GM18499 (cell line): ENCODE measurements at regions not wholly inside any gene's neighbourhood (a gene's known extent, or its start where the extent isn't known, plus 50 kb on each side); places are given as distances from the start of the nearest gene placed in this dataset.

ENCODE experiments used
- ATAC-seq: cut with Tn5 transposase; IDR thresholded peaks from one replicate; pipeline ENCODE4 v1.9.1; 2021; ENCODE audit warnings: moderate number of reproducible peaks; ENCODE audit not compliant: insufficient read depth, unreplicated experiment

DNA sequence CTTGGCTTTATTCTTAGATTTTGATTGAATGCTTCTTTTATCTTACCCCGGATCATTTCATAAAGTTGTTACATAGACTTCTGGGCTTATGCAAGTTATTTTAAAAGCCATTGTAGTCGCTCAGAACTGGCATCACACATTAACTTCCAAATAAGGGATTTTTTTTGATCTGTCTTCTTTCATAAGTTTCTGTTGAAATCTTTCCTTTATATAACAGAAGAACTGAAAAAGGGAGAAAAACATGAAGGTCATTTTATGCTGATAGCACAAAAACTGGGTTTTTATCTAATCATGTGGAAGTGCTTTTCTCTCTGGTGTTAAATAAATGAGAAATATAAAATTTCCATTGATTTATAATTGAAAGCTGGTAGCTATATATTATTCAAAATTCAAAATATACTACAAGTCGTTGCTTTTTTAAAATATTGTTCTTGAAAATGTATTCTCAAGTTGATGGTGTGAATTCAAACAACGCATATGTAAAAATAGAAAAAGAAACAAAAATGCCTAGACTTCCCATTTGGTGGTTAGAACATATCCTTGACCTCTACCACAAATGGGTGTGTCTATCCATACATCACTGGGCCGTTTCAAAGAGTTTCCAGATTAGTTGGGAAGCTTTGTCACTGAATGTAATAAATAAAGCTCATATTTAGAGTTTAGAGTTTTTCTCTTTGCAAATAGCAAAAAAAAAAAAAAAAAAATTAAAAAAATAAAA lies 258.3 kb upstream of the ZPLD1 start:
- ATAC-seq: no peak

DNA sequence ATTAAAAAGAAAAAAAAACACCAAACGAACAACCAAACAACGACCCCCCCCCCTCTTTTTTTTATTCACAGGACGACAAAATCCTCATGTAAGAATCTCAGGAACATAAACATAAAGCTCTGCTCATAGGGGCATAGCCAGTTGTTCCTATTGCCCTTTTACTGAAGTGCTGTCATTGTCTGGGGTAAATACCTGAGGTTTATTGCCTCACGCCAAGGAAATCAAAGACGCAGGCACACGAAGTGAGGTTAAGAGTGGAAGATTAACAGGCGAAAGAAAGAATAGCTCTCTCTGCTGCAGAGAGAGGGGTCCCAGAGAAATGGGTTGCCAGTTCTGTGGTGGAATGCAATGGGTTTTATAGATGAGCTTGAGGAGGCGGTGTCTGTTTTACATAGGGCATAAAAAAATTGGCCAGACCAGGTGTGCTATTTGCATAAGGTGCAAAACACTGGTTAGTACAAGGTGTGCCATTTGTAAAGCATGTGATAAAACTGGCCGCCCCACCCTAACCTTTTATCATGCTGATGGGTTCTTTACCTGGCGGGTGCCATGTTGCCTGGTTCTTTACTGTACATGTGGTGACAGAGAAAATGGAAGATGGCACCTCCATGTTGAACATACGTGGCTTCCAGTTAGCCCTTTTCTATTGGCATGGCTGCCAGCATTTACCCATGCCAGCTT lies 257.6 kb upstream of the ZPLD1 start:
- ATAC-seq: no peak

DNA sequence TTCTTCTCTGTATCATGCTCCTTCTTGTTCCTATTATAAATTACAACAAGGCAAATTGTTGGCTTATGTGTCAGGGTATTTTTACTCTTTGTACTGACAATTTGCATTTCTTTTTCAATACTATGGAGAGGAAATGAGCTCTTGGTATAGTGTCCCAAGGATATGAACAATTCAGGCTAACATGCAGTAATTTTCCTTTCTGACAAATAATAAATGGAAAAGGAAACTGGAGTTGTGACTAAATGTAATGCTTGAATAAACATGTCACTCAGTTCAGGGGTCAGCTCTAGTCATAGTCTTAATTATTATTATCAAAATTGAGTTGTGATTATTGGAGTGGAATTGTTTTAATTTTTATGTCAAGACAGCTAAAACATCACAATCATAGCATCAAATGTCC lies 256.0 kb upstream of the ZPLD1 start:
- ATAC-seq: no peak

DNA sequence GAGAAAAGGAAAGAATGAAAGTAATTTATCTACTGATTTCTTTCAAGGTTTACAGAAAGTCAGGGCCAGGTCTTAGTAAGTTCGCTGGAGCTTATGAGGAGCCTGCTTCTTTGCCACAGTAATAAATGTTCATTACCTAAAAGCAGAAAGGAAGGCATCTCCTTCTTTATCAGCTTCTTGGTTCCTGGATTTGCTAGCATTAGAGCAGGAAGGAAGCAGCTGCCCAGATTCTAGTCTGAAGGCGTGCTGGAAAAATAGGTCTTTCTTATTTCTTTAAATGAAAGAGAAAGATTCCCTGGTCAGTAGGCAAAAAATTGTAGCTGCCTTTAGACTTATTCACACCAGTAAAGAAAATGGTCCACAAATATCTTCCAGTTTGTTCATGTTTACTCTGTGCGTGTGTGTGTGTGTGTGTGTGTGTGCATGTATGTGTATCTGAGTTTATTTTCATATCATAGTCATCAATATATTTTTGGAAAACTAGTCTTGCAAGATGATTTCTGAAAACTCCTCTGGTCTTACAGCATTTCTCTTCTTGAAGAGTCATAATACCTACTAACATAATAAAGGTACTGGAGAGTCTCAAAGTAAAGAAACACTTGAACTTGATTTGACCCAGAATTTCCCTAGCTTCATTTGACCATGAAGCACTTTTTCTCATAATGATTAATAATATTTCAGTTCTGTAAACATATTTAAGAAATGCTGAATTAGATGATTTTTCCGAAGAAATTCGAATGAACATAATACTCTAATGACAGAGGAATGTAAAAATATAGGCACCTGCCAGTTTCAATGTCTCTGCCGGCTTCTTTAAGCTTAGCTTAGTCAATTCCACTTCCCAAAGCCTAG lies 255.3 kb upstream of the ZPLD1 start:
- peak; percentile 68 for ATAC-seq

DNA sequence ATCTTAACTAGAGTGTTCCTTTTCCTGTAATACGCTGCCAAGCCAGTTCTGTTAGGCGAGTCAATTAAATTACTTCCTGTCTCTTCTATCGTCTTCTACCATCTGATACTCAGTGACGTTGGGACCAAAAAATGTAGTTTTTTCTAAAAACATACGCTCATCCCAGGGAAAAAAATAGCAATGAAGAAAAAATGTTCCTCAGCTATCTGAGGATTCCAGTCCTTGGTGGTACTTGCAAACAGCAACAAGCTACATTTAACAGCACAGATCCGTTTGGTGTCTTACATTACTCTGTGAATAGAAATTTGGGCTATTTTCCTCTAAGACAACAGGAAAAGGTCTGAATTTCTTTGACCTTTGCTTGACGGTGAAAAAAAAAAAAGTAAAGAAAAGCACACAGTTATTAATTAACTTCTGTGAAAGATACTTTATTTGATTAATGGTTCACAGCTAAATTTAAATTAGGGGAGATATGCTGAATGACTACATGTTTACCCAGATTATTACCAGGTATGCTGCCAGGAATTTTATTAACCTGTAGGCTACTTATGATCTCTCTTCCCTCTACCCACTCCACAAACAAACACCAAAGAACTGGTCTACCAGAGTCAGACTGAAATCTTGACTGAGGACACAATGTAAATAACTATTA lies 254.4 kb upstream of the ZPLD1 start:
- no peak for ATAC-seq

DNA sequence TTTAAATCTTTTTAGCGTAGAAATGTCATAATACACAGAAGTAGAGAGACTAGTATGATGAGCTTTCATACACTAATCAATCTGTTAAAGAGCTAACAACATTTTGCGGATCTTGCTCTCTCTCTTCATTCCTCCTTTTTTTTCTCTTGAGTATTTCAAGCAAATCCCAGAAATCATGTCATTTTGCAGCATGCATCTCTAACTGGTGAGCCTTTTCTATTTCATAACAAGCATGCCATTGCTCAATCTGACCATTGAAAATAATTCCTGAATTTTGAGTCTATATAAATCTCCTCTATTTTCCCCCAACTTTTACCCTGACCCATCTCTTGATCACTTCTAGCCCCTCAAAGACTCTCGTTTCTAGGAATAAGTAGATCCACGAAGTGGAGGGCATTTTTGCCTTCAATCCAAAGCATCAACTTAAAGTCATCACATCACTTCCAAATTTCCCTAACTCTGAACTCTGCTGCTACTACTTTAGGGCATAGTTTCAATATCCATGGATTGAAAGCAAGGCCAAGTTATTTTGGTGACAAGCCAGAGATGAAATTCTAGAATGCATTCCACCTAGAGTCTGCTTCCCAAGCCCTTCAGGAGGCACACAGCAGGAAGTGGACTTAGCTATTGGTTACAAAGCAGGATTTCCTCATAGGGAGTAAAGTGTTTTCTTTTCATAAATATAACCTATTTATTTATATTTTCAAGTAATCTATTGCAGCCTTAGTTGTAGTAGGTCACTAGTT lies 253.5 kb upstream of the ZPLD1 start:
- ATAC-seq: no peak

DNA sequence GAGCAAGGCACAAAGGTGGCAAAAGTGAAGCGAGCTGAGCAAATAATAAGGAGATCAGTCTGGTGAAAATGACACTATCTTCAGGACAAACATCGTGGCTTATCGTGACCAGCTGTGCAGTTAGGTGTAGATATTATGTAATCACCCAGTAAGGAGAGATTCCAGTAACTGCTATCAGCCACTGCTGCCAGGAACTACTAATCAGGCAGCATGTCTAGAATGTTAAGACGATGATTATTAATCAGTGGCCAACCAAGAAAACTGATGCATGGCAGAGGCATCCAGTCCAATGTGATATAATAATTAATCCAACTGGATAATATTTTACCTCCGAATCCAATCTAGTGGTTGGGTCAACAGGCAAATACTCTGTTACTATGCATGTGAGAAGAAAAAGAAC lies 252.7 kb upstream of the ZPLD1 start:
- ATAC-seq: no peak

DNA sequence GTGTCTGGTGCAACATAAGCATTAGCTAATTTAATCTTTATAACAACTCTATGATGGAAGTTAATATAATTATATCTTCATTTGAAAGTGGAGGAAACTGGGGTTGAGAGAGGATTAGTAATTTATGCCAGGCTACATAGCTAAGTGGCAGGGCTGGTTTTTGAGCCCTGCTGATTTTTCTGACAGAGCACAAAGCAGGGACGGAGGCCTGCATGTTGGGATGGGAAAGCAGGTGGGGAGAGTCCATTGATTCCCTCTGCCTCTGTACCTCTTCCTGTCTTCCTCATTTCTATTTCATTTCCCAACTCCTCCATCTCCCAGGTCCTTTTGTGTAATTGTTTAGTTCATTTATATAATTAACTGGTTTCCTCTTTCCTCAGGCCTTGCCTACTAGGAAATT lies 251.6 kb upstream of the ZPLD1 start:
- ATAC-seq: no peak

DNA sequence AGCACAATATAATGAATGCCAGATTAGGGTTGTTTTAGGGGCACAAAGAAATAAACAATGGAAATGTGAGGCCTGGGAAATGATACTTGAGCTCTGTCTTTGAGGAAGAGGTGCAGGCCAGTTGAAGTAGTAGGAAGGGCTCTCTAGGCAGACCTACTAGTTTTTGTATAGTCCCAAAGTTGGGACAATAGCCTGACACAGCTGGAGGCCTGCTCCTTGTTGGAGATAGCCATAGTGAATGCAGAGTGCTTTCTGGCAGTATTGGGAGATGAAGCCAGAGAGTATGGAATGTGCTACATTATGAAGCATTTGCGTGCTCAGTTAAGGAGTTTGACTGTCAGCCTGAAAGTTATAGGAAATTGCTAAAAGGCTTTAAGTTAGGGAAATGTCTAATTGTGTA lies 251.2 kb upstream of the ZPLD1 start:
- no peak for ATAC-seq

DNA sequence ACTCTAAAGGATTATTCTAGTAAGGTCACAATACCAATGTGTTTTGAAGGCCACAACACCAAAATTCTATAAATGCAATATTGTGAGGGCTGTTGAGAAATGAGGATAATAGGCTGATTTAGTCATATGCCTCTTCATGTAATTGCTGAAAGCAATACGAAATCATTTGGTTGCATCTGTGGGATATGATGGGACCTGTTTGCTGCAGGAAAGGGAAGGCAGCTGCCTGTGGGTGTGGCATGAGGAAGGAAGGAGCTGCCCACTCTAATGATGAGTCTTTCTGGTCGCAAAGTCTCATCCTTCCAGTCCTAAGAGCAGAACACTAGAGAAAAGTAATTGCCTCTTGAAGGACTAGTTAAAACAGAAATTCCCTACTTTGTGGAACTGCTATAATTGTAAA lies 245.3 kb upstream of the ZPLD1 start:
- ATAC-seq: no peak

DNA sequence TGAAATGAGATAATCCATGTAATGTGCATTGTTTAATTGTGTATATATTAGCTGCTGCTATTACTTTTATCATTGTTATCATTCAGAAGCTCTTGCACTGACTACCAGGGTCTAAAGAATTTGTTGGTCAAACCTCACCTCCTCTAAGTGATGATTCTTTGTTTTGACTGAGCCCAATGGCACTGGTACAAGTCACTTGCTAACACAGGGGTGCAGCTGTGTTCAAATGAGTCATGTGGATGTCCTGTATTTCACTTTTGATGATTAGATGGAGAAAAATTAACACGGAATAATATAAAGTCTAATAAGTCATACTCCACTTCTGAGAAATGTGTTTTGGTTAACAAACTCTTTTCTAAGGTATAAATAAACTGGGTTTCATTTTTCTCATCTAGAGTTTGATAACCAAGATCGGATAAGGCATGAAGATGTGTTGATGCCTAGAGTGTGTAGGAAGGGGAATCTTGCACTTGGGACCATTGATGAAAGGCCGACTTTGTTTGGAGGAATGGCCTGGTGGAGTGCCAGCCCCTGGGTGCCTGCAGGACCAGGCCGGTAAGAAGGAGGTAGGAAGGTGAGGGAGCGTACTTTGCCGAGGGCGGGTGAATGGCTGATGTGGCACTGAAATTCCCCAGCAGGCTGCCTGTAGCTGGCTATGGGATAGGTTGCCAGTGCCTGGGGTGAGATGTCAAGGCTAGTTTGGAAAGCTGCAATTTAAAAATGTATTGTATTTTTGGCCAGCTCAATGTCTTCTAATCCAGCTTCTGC lies 244.7 kb upstream of the ZPLD1 start:
- no peak for ATAC-seq

DNA sequence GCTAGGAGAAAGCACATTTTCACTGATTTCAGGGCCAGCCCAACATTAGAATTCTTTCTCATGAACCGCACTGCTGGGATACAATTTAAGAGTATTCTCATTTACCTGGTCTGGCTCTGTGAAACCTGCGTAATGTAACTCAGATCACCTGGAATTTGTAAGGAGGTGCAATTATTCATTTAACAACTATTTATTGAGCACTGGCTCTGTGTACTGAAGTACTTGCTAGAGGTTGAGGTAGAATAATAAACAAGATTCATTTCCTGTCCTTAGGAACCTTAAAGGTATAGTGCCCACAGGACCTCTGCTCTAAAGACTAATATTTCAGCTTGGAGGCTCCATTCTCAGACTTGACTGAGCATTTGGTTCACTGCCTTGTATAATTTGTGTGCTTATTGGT lies 242.2 kb upstream of the ZPLD1 start:
- no peak for ATAC-seq

DNA sequence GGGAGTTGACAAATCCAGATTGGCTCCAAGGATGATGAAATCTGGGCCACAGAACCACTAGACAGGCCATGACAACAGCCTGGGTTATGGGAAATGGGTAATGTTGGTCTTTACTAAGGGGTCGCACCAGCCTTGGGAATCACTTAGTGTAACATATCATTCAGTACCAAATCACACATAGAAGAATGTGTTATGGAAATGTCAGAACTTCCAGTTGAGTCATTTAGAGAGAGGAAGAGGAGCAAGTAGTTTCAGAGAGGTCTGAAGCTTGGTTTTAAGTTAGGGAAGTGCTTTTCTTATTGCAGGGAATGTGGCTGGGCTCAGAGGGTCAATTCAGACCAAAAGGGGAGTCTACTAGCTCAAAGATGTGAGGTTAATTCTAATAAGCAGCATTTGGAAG lies 241.6 kb upstream of the ZPLD1 start:
- ATAC-seq: no peak

DNA sequence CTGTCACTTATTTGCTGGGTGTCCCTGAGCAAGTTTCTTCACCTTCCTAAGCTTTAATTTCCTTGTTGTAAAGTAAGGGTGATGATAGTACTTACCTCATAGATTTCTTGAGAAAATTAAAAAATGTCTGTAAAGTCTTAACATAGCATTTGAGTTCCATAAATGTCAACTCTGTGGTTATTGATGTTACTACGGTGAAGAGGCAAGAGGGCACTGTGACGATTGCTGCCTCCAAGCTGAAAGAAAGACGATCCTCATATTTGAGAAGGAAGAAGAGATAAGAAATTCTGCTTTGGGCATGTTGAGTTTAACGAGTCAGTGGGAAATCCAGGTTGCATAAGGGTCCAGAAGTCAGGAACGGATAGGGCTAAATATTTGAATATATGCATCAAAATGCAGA lies 240.8 kb upstream of the ZPLD1 start:
- ATAC-seq: no peak

DNA sequence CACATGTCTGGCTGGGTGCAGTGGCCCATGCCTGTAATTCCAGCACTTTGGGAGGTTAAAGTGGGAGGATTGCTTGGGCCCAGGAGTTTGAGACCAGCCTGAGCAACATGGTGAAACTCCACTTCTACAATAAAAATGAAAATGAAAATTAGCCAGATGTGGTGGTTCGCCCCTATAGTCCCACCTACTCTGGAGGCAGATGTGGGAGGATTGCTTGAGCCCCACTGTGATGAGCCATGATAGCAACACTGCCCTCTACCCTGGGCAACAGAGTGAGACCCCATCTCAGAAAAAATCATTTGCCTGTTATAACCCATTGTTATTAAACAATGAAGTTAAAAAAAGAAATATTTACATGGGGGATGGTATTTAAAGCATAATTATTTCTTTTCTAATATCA lies 240.1 kb upstream of the ZPLD1 start:
- ATAC-seq: no peak

DNA sequence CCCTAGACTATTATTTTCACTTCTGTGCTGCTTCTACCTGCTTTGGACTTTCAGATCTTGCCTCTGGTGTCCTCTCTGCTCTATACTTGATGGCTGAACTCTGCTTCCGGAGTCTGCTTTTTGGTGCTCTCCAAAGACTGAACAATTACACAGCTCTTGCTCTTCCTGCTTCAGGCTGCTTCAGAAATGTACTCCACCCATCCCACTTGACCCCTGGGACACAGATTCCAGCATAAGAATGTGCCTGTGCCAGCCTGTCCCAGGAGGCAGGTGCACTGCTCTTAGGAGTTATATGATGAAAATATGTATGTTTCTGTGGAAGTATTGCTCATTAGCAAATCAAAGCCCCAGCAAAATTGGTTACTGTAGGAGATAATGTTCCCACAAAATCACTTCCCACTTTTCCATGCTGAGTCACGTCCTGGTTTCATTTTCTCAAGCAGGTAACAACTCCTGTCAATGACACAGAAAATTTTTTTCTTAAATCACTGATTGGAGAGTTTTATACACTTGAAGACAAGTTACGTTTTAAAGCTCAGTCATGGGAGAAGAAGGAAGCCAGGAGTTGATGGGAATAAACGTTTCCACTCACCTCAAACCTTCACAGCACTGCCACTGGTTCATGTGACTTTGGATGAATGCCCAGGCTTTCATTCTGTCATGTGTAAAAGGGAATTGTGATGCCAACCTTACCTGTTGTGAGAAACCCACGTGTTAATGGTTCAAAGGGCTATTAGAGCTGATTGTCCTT lies 239.4 kb upstream of the ZPLD1 start:
- ATAC-seq: no peak

DNA sequence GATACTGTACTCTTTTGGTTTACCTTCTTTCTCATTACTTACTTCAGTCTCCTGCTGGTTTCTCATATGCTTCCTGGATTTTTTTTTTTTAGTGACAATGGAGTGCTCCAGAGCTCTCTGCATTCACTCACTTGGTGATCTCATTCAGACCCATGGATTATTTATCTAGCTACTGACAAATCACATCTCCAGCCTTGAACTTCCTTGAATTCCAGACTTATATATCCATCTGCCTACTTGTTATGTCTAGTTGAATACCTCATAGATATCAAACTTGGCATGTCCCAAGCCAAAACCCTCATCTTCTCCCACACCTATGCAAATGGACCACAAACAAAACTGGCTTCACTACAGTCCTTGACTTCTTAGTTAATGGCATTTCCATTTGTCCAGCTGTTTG lies 234.7 kb upstream of the ZPLD1 start:
- ATAC-seq: no peak

DNA sequence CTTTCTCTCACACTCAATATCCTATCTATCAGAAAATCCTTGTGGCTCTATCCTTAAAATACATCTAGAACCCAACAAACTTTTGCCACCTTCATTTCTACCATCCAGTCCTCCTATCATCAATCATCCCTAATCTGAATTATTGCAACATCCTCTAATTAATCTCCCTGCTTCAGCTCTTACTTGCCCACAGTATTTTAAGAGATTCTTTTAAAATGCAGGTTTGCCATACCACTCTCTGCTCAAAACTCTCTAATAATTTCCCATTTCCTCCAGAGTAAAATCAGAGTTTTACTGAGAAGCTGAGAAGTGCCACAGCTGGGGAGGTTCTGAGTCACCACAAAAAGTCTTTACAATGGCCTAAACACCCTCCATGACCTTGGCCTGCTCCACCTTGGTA lies 234.3 kb upstream of the ZPLD1 start:
- ATAC-seq: no peak

DNA sequence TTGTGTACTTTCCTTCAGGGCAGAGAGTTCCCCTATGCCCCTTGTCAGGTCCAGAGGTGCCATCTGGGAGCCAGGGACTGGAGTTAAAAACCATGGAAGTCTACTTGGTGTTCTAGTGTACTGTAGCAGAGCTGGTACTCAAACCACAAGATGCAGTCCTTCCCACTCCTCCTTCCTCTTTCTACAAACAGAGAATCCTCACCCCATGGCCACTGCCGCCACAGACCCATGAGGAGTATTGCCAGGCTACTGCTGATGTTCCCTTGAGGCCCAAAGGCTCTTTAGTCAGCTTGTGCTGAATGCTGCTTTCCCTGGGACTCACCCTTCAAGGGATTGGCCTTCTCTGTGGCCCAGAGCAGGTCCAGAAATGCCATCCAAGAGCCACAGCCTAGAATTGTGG lies 229.2 kb upstream of the ZPLD1 start:
- ATAC-seq: no peak
